B cell (primary cell): ENCODE measurements at regions not wholly inside any gene's neighbourhood (a gene's known extent, or its start where the extent isn't known, plus 50 kb on each side); places are given as distances from the start of the nearest gene placed in this dataset.

Experiments used
- EZH2 ChIP-seq: IDR thresholded peaks from 2 replicates; pipeline ENCODE4 v1.6.1; 2012; ENCODE audit warnings: borderline replicate concordance, low read depth, mild to moderate bottlenecking, moderate library complexity, low read length; ENCODE audit not compliant: insufficient read depth, poor library complexity, severe bottlenecking
- TF ChIP-seq, protein P1 (sequence below): fragments of 200-600 bp; IDR thresholded peaks from one replicate; pipeline ENCODE4 v1.8.0; 2022; ENCODE audit warnings: antibody characterized with exemption, mild to moderate bottlenecking

DNA sequence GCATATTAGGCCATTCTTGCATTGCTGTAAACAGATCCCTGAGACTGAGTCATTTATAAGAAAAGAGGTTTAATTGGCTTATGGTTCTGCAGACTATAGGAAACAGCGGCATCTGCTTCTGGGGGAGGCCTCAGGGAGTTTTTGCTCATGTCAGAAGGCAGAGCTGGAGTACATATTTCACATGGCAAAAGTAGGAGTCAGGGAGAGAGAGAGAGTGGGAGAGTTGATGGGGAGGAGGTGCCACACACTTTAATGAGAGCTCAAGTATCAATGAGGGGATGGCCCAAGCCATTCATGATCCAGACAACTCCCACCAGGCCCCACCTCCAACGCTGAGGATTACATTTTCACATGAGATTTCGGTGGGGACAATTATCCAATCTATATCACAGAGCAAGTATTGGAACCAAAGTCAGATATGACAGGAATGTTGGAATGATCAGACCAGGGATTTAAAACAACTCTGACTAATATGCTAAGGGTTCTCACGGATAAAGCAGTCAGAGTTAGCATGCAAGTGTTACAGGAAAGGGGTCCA is 795.3 kb upstream of the CELF2 start:
- TF ChIP-seq, protein P1, sequence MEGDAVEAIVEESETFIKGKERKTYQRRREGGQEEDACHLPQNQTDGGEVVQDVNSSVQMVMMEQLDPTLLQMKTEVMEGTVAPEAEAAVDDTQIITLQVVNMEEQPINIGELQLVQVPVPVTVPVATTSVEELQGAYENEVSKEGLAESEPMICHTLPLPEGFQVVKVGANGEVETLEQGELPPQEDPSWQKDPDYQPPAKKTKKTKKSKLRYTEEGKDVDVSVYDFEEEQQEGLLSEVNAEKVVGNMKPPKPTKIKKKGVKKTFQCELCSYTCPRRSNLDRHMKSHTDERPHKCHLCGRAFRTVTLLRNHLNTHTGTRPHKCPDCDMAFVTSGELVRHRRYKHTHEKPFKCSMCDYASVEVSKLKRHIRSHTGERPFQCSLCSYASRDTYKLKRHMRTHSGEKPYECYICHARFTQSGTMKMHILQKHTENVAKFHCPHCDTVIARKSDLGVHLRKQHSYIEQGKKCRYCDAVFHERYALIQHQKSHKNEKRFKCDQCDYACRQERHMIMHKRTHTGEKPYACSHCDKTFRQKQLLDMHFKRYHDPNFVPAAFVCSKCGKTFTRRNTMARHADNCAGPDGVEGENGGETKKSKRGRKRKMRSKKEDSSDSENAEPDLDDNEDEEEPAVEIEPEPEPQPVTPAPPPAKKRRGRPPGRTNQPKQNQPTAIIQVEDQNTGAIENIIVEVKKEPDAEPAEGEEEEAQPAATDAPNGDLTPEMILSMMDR = no peak
- no peak for TF ChIP-seq EZH2
